AG09309 (cell line): ENCODE measurements at regions not wholly inside any gene's neighbourhood (a gene's known extent, or its start where the extent isn't known, plus 50 kb on each side); places are given as distances from the start of the nearest gene placed in this dataset.

Experiments used
- DNase-seq: peaks from one replicate; pipeline ENCODE4 v3.0.0-alpha.2; 2010; ENCODE audit warnings: low read depth
- H3K4me3 ChIP-seq: 2 replicates; pipeline ENCODE4 v1.5.1; 2011; ENCODE audit warnings: mild to moderate bottlenecking, low read depth, low read length, moderate library complexity; ENCODE audit not compliant: control insufficient read depth
- TF ChIP-seq, protein P1 (sequence below): IDR thresholded peaks from 2 replicates; pipeline ENCODE4 v1.5.1; 2011; ENCODE audit warnings: mild to moderate bottlenecking, low read depth, low read length, inconsistent platforms; ENCODE audit not compliant: insufficient read depth, control insufficient read depth; ENCODE audit errors: missing control alignments

DNA sequence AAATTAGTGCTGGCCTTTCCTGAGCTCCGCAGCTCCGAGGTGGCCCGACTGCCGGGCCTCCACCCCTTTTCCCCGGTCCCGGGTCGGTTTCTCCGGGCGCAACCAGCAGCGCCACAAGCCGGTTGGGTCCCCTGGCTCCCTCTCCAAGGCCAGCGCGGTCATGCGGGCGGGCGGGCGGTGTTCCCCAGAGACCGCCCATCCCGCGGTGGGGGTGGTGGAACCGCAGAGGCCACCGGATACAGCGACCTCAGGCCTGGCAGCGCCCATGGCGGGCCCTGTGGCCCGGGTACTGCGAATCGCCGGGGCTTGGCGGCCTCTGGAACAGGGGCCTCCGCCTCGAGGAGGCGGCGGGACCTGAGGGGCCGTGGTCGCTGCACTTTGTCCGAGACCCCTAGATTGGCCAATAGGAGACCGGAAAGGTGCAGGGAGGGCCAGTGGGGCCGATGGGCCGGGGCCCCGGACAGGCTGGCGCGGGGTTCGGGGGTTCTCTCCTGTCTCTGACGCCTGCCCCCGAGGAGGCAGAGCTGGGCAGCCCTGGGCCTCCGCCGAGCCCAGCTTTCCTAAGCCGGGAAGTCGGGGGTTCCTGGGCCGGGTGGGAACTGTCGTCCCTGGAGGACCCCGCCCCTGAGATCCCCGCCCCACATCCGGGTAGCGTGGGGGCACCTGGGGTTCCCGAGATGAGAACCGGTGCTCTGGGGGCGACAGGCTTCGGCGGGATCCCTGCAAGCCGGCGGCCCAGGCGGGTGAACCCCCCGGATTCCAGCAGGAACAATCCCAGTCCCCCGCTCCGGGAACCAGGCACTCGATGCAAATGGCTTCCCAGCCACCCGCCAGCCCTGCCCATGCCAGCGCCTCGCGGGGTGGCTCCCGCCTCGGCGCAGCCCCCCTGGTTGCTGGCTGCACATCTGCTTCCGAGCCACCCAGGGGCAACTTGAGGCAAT lies 293.9 kb downstream of the ZSWIM6 start:
- no peak for DNase-seq
- TF ChIP-seq, protein P1, sequence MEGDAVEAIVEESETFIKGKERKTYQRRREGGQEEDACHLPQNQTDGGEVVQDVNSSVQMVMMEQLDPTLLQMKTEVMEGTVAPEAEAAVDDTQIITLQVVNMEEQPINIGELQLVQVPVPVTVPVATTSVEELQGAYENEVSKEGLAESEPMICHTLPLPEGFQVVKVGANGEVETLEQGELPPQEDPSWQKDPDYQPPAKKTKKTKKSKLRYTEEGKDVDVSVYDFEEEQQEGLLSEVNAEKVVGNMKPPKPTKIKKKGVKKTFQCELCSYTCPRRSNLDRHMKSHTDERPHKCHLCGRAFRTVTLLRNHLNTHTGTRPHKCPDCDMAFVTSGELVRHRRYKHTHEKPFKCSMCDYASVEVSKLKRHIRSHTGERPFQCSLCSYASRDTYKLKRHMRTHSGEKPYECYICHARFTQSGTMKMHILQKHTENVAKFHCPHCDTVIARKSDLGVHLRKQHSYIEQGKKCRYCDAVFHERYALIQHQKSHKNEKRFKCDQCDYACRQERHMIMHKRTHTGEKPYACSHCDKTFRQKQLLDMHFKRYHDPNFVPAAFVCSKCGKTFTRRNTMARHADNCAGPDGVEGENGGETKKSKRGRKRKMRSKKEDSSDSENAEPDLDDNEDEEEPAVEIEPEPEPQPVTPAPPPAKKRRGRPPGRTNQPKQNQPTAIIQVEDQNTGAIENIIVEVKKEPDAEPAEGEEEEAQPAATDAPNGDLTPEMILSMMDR: no peak
- peak overlapping the region; percentile 47 for H3K4me3 ChIP-seq

DNA sequence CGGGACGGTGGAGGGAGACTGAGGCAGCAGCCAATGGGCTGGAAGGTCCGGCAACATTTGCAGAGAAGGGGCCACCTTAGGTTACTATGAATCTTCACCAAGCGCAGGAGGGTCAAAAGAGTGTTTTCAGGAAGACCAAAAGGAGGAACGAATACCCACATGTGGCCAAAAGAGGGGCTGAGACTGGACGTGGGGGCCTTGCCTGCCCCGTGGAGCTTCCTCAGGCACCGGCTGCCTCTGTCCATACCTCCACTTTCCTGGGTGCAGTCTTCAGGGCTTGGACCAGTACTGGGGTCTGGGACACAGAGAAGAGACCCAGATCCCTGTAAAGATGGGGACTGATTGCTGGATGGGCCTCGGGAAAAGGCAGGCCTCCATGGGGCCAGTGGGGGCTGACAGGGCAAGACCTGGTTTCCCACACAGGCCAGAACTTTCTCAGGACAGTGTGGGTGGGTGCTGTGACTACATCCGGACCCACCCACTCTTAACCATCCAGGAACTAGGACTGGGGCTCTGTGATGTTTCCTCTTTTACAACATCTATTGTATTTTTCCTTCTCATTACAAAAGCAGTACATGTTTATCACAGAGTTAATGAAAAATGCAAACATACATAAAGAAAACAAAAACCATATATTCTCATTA lies 294.7 kb downstream of the ZSWIM6 start:
- no peak overlapping the region for H3K4me3 ChIP-seq
- TF ChIP-seq, protein P1: no peak

DNA sequence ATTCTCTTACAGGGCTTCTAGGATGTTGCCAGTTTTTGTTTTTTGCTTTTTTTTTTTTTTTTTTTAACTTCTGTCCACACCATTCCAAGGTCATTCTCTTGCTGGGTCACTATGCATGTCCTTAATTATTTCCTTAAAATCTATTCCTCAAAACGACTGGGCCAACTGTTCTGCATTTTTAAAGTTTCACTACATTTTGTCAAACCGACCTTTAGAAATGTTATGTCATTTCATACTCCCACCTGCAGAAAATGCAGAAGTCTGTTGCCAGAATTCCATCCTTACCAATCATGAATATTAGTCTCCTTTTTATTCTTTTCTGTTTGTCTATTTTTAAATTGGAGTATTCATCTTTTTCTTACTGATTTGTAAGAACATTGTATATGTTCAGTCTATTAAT lies 295.5 kb downstream of the ZSWIM6 start:
- DNase-seq: no peak
- no peak overlapping the region for H3K4me3 ChIP-seq
- TF ChIP-seq, protein P1: no peak

More for the DNA sequence above, 294.7 kb downstream of the ZSWIM6 start:
- no peak for DNase-seq

DNA sequence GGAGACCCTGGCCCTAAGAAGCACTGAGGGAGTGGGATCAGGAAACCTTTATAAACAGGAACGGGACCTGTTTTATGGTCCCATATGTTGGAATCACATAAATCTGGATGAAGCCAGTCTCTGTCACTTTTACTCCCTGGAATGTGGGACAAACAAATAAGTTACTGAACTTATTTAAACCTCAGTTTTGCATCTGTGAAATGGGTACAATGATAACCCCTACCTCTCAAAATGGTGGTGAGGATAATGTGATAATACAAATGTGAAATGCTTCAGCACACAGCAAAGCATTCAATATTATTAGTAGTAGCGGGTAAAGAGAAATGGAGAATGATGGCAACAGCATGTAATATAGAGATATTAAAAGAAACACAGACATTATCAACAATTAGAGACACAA lies 298.9 kb downstream of the ZSWIM6 start:
- TF ChIP-seq, protein P1: no peak
- DNase-seq: no peak
- H3K4me3 ChIP-seq: no peak overlapping the region

DNA sequence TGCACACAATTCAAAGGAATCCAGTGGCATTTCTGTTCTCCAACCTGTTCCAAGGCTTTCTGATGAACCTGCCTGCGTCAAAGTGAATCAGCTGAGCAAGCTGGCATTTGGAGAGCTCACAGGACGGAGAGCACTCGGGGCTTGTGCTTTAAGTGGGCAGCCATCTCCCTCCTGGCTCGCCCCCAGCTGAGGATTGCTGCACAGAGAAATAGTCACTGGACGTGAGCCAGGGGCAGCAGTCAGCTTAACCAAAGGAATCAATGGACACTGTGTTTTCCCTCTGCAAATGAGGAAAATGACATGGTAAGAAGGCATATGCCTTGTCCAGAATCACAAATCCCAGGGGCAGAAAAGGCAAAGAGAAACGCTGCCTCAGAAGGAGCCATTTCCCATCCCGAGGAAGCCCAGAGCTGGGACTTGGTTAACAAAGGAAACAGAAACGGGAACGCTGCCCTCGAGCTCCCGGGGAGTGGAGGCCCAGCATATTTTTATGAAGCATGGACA lies 299.4 kb downstream of the ZSWIM6 start:
- H3K4me3 ChIP-seq: no peak overlapping the region
- TF ChIP-seq, protein P1: no peak
- no peak for DNase-seq

DNA sequence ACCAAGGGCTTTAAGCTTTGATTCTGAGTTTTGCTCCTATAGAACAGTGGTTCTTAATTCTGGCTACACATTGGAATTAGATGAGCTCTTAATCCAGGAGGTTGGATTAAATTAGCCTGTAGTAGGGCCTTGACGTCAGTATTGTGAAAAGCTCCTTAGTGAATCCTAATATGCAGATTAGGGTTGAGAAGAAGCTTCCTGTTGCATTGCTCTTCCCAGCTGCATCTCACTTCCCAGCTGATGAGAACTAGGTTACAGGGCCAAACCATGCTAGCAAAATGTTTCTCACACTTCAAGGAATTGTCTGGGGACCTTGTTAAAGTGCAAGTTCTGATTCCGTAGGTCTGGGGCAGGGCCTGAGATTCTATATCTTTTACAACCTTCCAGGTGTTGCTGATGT lies 300.0 kb downstream of the ZSWIM6 start:
- TF ChIP-seq, protein P1: no peak
- H3K4me3 ChIP-seq: no peak overlapping the region
- DNase-seq: no peak
